Natural killer cell (primary cell): ENCODE measurements at regions not wholly inside any gene's neighbourhood (a gene's known extent, or its start where the extent isn't known, plus 50 kb on each side); places are given as distances from the start of the nearest gene placed in this dataset.

Experiments
- ATAC-seq, 3 donors: fragments of 150-1000 bp in 2 of 3; fragments of 200-7000 bp in 1 of 3; cut with Tn5 transposase; 1 replicate in 1 of 3; 2 replicates in 2 of 3; pipeline ENCODE4 v1.10.0; 2021; ENCODE audit warnings: mild to moderate bottlenecking in 2 of 3, moderate library complexity in 2 of 3
- DNase-seq, 2 donors: peaks; one replicate each; pipeline versions ENCODE4 v3.0.0 to v3.0.0-alpha.2; 2013 to 2021; ENCODE audit warnings: mixed read lengths in 1 of 2
- H3K27ac ChIP-seq: one replicate; pipeline ENCODE4 v1.5.1; 2013; ENCODE audit warnings: mild to moderate bottlenecking, low read length
- H3K27me3 ChIP-seq: one replicate; pipeline ENCODE4 v1.6.1; 2013; ENCODE audit warnings: low read length; ENCODE audit not compliant: control insufficient read depth, insufficient read depth
- H3K36me3 ChIP-seq: one replicate; pipeline ENCODE4 v1.6.1; 2013; ENCODE audit warnings: low read length; ENCODE audit not compliant: control insufficient read depth, insufficient read depth
- H3K4me1 ChIP-seq: one replicate; pipeline ENCODE4 v1.6.1; 2013; ENCODE audit warnings: low read length; ENCODE audit not compliant: control insufficient read depth, insufficient read depth
- H3K4me3 ChIP-seq: one replicate; pipeline ENCODE4 v1.5.1; 2013; ENCODE audit warnings: low read length
- H3K9me3 ChIP-seq: one replicate; pipeline ENCODE4 v1.6.1; 2013; ENCODE audit warnings: low read length; ENCODE audit not compliant: control insufficient read depth, insufficient read depth
- H3K27ac Mint-ChIP-seq, 2 donors: one replicate each; pipeline ENCODE4 v1.8.0; 2022; ENCODE audit warnings: mild to moderate bottlenecking in 2 of 2, mixed read lengths in 2 of 2, moderate library complexity in 1 of 2
- H3K27me3 Mint-ChIP-seq, 2 donors: one replicate each; pipeline ENCODE4 v1.8.0; 2022; ENCODE audit warnings: low read depth in 2 of 2, mixed read lengths in 2 of 2
- H3K36me3 Mint-ChIP-seq: one replicate; pipeline ENCODE4 v1.8.0; 2022; ENCODE audit warnings: mixed read lengths
- H3K4me1 Mint-ChIP-seq, 2 donors: one replicate each; pipeline ENCODE4 v1.8.0; 2022; ENCODE audit warnings: mixed read lengths in 2 of 2
- H3K4me3 Mint-ChIP-seq: one replicate; pipeline ENCODE4 v1.8.0; 2022; ENCODE audit warnings: mild to moderate bottlenecking, moderate library complexity, mixed read lengths
- H3K9me3 Mint-ChIP-seq, 2 donors: one replicate each; pipeline ENCODE4 v1.8.0; 2022; ENCODE audit warnings: mixed read lengths in 2 of 2
- WGBS: methylation state at CpG from one replicate; pipeline ENCODE4 v1.1.7; 2013; ENCODE audit warnings: missing lambda C conversion rate; ENCODE audit not compliant: insufficient coverage; 5-methylcytosine and 5-hydroxymethylcytosine counted together
- intact Hi-C: fragments of 100-400 bp; cut with micrococcal nuclease; formaldehyde crosslinking; loops from one replicate; pipeline ENCODE4 v1.14.2; 2022
- TF ChIP-seq, protein P1 (sequence below): fragments of 200-600 bp; IDR thresholded peaks from one replicate; pipeline ENCODE4 v1.8.0; 2022; ENCODE audit warnings: antibody characterized with exemption

DNA sequence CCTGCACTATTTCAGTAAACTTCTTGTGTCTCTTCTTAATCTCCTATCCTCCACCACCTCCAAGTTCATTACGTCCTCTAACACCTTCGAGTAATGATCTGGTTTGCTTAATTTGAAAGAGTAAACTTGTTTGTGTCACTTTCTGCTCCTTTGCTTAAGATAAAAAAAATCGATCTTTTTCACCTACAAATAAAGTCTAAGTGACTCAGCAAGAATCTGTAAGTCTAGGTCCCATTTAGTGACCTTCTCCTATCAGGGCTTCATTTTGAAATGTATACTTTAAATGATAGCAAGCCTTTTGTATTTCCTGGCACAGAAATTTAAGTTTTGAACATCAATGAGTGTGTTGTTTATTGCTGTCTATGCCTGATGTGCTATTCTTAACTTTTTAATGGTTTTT lies 260.9 kb upstream of the TFPI start:
- no peaks in the 10 kb centered on the region for H3K36me3 Mint-ChIP-seq
- H3K36me3 ChIP-seq, result no peaks in the 10 kb centered on the region
- no peak overlapping the region for H3K27ac Mint-ChIP-seq
- H3K9me3 ChIP-seq, result peaks cover 5% of the 10 kb centered on the region
- H3K4me3 Mint-ChIP-seq, result no peak overlapping the region
- H3K27me3 ChIP-seq, result no peaks in the 10 kb centered on the region
- no peak overlapping the region for H3K4me3 ChIP-seq
- peaks cover 10 to 19% of the 10 kb centered on the region in 2 donors for H3K9me3 Mint-ChIP-seq
- intact Hi-C loops, result no loop called here
- ATAC-seq (no peak), DNase-seq (no peak)
- no peak overlapping the region for H3K27ac ChIP-seq
- no peaks in the 10 kb centered on the region for H3K4me1 ChIP-seq
- no peaks in the 10 kb centered on the region for H3K27me3 Mint-ChIP-seq
- TF ChIP-seq, protein P1, sequence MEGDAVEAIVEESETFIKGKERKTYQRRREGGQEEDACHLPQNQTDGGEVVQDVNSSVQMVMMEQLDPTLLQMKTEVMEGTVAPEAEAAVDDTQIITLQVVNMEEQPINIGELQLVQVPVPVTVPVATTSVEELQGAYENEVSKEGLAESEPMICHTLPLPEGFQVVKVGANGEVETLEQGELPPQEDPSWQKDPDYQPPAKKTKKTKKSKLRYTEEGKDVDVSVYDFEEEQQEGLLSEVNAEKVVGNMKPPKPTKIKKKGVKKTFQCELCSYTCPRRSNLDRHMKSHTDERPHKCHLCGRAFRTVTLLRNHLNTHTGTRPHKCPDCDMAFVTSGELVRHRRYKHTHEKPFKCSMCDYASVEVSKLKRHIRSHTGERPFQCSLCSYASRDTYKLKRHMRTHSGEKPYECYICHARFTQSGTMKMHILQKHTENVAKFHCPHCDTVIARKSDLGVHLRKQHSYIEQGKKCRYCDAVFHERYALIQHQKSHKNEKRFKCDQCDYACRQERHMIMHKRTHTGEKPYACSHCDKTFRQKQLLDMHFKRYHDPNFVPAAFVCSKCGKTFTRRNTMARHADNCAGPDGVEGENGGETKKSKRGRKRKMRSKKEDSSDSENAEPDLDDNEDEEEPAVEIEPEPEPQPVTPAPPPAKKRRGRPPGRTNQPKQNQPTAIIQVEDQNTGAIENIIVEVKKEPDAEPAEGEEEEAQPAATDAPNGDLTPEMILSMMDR, result no peak
- WGBS, result 80% methylated on average over 1 of the region's 3 CpGs
- no peaks in the 10 kb centered on the region for H3K4me1 Mint-ChIP-seq

DNA sequence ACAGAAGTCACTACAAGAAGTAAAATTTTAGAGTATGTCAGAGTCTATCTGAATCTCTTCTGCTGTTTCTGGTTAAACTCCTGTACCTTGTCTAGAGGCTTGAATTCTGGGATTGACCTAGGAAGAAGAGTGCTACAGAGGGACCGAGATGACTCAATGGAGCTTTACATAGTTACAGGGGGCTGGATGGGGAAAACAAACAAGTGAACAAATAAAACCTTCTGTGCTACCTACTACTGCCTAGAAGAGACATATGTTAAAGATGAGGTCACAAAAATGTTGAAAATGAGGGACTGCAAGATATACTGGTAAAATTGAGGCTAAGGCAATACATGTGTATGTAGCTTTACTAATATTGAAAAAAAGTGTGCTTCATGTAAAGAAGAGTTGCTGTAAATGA lies 265.4 kb upstream of the TFPI start:
- Histone ChIP-seq H3K27me3 (no peaks in the 10 kb centered on the region), H3K27ac (no peak overlapping the region), H3K4me3 (no peak overlapping the region), H3K4me1 (no peaks in the 10 kb centered on the region), H3K9me3 (peaks cover 5% of the 10 kb centered on the region), H3K36me3 (no peaks in the 10 kb centered on the region)
- H3K4me1 Mint-ChIP-seq, result no peaks in the 10 kb centered on the region
- H3K36me3 Mint-ChIP-seq, result peaks cover 4% of the 10 kb centered on the region
- TF ChIP-seq, protein P1, result no peak
- H3K27ac Mint-ChIP-seq, result no peak overlapping the region
- peaks cover 13 to 14% of the 10 kb centered on the region in 2 donors for H3K9me3 Mint-ChIP-seq
- intact Hi-C loops, result no loop called here
- 100% methylated on average over 1 of the region's 1 CpG for WGBS
- DNase-seq, result no peak
- no peak overlapping the region for H3K4me3 Mint-ChIP-seq
- ATAC-seq, result no peak
- no peaks in the 10 kb centered on the region for H3K27me3 Mint-ChIP-seq

DNA sequence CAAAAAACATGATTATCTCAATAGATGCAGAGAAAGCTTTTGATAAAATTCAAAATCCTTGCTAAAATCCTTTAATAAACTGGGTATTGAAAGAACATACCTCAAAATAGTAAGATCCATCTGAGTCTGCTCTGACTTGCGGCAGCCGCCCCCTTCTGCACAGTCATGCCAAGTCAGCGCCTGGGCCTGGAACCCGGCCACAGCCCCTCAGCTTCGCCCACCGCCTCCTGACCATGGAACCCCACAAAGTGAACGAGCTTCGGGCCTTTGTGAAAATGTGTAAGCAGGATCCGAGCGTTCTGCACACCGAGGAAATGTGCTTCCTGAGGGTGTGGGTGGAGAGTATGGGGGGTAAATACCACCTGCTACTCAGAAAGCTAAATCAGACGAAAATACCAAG lies 270.9 kb upstream of the TFPI start:
- no peak overlapping the region for H3K4me3 ChIP-seq
- no peak overlapping the region for H3K27ac ChIP-seq
- no peak for DNase-seq
- Mint-ChIP-seq H3K27ac (no peak overlapping the region), H3K27me3 (no peaks in the 10 kb centered on the region), H3K4me3 (no peak overlapping the region), H3K4me1 (no peaks in the 10 kb centered on the region), H3K36me3 (peaks cover 13% of the 10 kb centered on the region), H3K9me3 (peaks cover 14 to 15% of the 10 kb centered on the region in 2 donors)
- TF ChIP-seq, protein P1, result no peak
- 94% methylated on average over 12 of the region's 12 CpGs for WGBS
- intact Hi-C loops, result no loop called here
- no peaks in the 10 kb centered on the region for H3K9me3 ChIP-seq
- no peaks in the 10 kb centered on the region for H3K4me1 ChIP-seq
- no peaks in the 10 kb centered on the region for H3K27me3 ChIP-seq
- ATAC-seq, result no peak
- no peaks in the 10 kb centered on the region for H3K36me3 ChIP-seq

DNA sequence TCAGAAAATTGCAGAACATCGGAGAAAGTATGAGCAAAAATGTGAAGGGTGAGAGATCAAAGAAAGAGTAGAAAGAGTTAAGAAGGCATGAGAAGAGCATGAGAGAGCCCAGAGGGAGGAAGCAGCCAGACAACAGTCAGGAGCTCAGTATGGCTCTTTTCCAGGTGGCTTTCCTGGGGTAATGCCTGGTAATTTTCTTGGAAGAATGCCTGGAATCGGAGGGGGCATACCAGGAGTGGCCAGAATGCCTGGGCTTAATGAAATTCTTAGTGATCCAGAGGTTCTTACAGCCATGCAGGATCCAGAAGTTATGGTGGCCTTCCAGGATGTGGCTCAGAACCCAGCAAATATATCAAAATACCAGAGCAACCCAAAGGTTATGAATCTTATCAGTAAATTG lies 271.8 kb upstream of the TFPI start:
- DNase-seq (no peak), ATAC-seq (no peak)
- H3K4me3 Mint-ChIP-seq, result no peak overlapping the region
- TF ChIP-seq, protein P1, result no peak
- peaks cover 13% of the 10 kb centered on the region for H3K36me3 Mint-ChIP-seq
- no peaks in the 10 kb centered on the region for H3K27me3 Mint-ChIP-seq
- Histone ChIP-seq H3K4me3 (no peak overlapping the region), H3K9me3 (no peaks in the 10 kb centered on the region), H3K27me3 (no peaks in the 10 kb centered on the region), H3K36me3 (no peaks in the 10 kb centered on the region), H3K27ac (no peak overlapping the region), H3K4me1 (no peaks in the 10 kb centered on the region)
- intact Hi-C loops, result no loop called here
- no peak overlapping the region for H3K27ac Mint-ChIP-seq
- 83% methylated on average over 2 of the region's 2 CpGs for WGBS
- peaks cover 14 to 15% of the 10 kb centered on the region in 2 donors for H3K9me3 Mint-ChIP-seq
- H3K4me1 Mint-ChIP-seq, result no peaks in the 10 kb centered on the region
